GM12864 (cell line): ENCODE measurements at regions not wholly inside any gene's neighbourhood (a gene's known extent, or its start where the extent isn't known, plus 50 kb on each side); places are given as distances from the start of the nearest gene placed in this dataset.

Source experiments
- DNase-seq: peaks from one replicate; pipeline ENCODE4 v3.0.0-alpha.2; 2011; ENCODE audit warnings: low read depth
- H3K4me3 ChIP-seq: 2 replicates; pipeline ENCODE4 v1.5.1; 2011; ENCODE audit warnings: mild to moderate bottlenecking, low read depth, low read length, control low read depth
- CTCF ChIP-seq: IDR thresholded peaks from 2 replicates; pipeline ENCODE4 v1.5.1; 2011; ENCODE audit warnings: low read depth, mild to moderate bottlenecking, moderate library complexity, low read length, control low read depth, inconsistent platforms; ENCODE audit errors: missing control alignments

DNA sequence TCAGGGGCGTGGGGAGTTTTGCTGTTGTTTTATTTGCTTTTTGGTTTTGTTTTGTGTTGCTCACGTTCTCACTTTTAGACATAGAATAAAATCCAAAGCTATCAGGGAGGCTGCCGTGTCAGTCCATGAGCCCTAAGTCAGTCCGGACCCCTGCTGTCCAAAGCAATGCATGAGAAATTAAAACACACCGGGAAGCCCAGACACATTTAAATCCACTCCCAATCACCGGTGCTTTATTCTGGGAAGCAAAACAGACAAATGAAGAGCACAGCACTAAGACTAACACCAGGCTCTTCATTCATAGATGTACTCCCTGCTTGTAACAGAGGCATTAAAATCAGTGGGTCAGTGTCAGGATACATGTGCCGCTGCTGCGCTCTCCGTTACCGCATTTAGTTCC, 180.9 kb downstream of the IRX2 start:
- no peak overlapping the region for H3K4me3 ChIP-seq
- no peak for DNase-seq
- no peak for TF ChIP-seq CTCF

DNA sequence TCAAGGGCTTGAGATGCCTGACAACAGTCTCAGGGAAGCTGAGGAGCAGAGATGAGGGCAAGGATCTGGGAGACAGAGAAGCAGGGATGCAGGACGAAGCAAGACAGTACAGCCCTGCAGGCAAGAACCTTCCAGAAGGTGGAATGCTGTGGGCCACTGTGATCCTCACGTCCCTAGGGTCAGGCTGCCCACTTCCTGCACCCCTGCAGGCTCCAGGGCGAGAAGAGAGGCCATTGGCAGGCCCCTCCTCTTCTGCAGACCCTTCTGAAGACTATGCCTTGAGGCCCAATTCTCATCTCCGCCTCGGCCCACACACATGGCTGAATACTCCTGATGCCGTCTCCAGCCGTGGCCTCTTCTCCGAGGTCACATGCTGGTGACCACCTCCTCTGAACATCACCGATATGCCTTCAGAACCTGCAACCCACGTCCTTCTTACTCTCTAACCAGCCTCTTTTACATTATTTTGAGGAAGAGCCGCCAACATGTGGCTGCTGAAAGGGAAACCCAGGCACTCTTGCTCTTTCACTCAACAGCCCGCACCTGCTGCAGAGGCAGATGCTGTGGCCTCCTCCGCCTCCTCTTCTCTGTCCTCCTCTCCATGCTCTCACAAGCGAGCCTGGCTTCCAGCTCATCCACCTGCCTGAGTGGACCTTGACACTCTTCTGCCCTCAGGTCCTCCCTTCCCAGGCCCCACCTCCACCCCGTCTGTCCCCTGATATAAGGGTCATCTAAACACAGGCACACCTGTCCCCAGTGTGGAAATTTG, 181.5 kb downstream of the IRX2 start:
- no peak for TF ChIP-seq CTCF
- no peak for DNase-seq
- H3K4me3 ChIP-seq, result no peak overlapping the region

DNA sequence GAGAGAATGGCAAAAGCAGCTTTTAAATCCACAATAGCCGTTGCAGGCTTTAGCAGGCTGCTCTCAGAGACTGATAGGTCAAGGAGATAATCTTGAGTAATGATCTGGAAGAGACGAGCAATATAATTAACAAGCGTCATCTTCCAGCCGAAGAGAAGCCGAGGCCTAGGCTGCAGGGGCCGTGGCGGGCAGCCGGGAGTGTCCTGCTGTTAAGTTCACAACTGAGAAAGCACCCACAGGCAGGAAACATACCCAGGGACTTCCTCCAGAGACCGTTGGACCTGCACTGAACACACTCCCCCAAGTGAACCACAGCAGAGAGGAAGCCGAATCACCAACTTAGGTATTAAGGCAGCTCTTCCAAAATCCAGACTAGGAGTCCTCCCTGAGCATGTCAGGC, 182.3 kb downstream of the IRX2 start:
- no peak overlapping the region for H3K4me3 ChIP-seq
- no peak for TF ChIP-seq CTCF
- DNase-seq, result no peak

- H3K4me3 ChIP-seq, result no peak overlapping the region
- no peak for DNase-seq
- TF ChIP-seq CTCF, result no peak
These were observed 185.2 kb downstream of the IRX2 start for GRCh38 chr5:2566284-2566683.

DNA sequence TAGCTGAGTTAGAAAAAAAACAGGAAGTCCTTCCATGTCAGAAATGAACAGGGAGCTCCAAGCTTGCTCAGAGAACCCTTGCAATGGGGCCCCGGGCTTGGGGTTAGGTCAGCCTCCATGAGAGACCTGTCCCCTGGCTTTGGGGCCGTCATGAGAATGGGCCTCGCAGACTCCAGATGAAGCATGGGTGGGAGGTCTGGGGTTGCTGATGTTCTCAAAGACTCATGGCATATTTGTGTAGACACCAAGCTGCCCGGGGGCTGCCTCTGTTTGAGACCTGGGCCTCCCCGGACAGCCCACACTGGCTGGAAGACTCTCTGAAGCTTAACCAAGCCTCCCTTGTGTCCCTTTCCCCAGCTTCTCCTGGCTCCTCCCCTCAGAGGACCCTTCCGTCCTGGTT, 186.3 kb downstream of the IRX2 start:
- TF ChIP-seq CTCF, result no peak
- DNase-seq, result no peak
- no peak overlapping the region for H3K4me3 ChIP-seq

DNA sequence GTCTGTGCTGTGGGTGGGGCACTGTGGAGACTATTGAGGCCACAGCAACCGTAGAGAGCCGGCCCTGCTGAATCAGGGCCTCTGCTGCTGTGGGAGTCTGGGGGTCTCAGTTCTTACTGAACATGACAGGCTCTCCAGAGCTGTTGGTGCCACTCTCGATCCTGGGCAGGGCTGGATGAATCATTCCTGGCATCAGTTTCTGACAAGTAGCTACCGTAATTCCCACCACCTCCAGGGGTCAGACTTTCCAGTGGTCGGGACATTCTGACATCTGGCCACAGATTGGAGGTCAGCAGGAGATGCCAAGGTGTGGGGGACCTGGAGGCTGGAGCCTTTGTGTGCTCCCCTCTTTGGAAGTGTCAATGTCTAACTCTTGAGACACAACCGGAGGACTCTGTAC, 188.4 kb downstream of the IRX2 start:
- no peak for TF ChIP-seq CTCF
- H3K4me3 ChIP-seq, result no peak overlapping the region
- DNase-seq, result no peak

DNA sequence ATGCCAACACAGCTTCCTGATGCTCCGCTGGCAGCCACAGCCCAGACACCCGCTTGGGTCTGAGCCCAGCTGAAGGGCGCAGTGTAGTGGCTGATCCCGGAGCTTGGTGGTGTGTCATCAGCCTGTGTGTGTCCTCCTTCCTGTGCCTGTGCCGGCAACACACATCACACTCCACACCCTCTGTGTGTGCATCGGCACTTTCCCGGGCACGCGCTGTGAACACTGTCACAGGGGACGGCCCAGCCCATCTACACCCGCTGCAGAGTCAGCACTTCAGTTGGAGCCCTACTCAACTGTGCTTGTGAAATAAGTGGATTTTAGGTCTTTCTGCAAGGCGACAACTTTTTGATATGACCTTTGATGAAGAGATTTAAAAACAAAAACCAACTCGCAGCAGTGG, 189.4 kb downstream of the IRX2 start:
- no peak overlapping the region for H3K4me3 ChIP-seq
- TF ChIP-seq CTCF, result no peak
- no peak for DNase-seq
